B cell (primary cell): ENCODE measurements at regions not wholly inside any gene's neighbourhood (a gene's known extent, or its start where the extent isn't known, plus 50 kb on each side); places are given as distances from the start of the nearest gene placed in this dataset.

ENCODE experiments used
- ATAC-seq: fragments of 200-7000 bp; cut with Tn5 transposase; one replicate; pipeline ENCODE4 v1.10.0; 2021; ENCODE audit warnings: low read depth, mild to moderate bottlenecking, moderate number of reproducible peaks, moderate library complexity
- CTCF ChIA-PET: fragments of 350-600 bp; sonication (Branson Sonifier 250); formaldehyde crosslinking; loops from one replicate; lab custom pipeline; 2021; ENCODE audit warnings: antibody characterized with exemption, inconsistent platforms; lab: Charles Lee
- POLR2A ChIA-PET: fragments of 350-600 bp; sonication (Branson Sonifier 250); formaldehyde crosslinking; loops from one replicate; lab custom pipeline; 2021; ENCODE audit warnings: antibody characterized with exemption; lab: Charles Lee
- DNase-seq: peaks from one replicate; pipeline ENCODE4 v3.0.0; 2013
- H2AFZ ChIP-seq: 2 replicates; pipeline ENCODE4 v1.6.1; 2012; ENCODE audit warnings: mild to moderate bottlenecking, low read depth, low read length; ENCODE audit not compliant: insufficient read depth, poor library complexity, severe bottlenecking
- H3K27ac ChIP-seq, 2 donors: 1 replicate in 1 of 2; 2 replicates in 1 of 2; pipeline ENCODE4 v1.5.1; 2012 to 2013; ENCODE audit warnings: low read length in 2 of 2, mild to moderate bottlenecking in 2 of 2, moderate library complexity in 1 of 2
- H3K27me3 ChIP-seq, 4 experiments: fragments of 200-600 bp in 1 of 4; sonication (generic) in 1 of 4; replicated peaks in 1 of 4; 1 replicate in 2 of 4; 2 replicates in 2 of 4; pipeline versions ENCODE4 v1.6.1 to v1.7.0; 2013 to 2016; ENCODE audit warnings: low read length in 3 of 4, mild to moderate bottlenecking in 2 of 4, mixed read lengths in 1 of 4, moderate library complexity in 1 of 4; ENCODE audit not compliant: insufficient read depth in 4 of 4, control insufficient read depth in 3 of 4; ENCODE audit errors: control extremely low read depth in 1 of 4
- H3K36me3 ChIP-seq, 2 experiments: replicated peaks in 1 of 2; 1 replicate in 1 of 2; 2 replicates in 1 of 2; pipeline versions ENCODE4 v1.6.1 to v1.7.1; 2013; ENCODE audit warnings: low read length in 1 of 2; ENCODE audit not compliant: insufficient read depth in 2 of 2, control insufficient read depth in 1 of 2; ENCODE audit errors: control extremely low read depth in 1 of 2, extremely low read depth in 1 of 2
- H3K4me1 ChIP-seq, 2 donors: fragments of 200-600 bp in 1 of 2; sonication (generic) in 1 of 2; 1 replicate in 1 of 2; 2 replicates in 1 of 2; pipeline versions ENCODE4 v1.5.1 to v1.6.1; 2013 to 2017; ENCODE audit warnings: low read length in 2 of 2; ENCODE audit not compliant: control insufficient read depth in 2 of 2, insufficient read depth in 2 of 2
- H3K4me2 ChIP-seq: replicated peaks from 2 replicates; pipeline ENCODE3; 2012; ENCODE audit warnings: mild to moderate bottlenecking, low read depth, low read length; ENCODE audit not compliant: poor library complexity, severe bottlenecking
- H3K4me3 ChIP-seq, 5 experiments: fragments of 200-600 bp in 1 of 5; sonication (generic) in 1 of 5; 1 replicate in 3 of 5; 2 replicates in 2 of 5; pipeline versions ENCODE4 v1.5.1 to v1.7.0; 2011 to 2016; ENCODE audit warnings: low read length in 4 of 5, mild to moderate bottlenecking in 4 of 5, low read depth in 2 of 5, control low read depth in 1 of 5, moderate library complexity in 1 of 5; ENCODE audit not compliant: insufficient read depth in 1 of 5; ENCODE audit errors: control extremely low read depth in 1 of 5, extremely low read depth in 1 of 5
- H3K79me2 ChIP-seq: fragments of 200-600 bp; sonication (generic); one replicate; pipeline ENCODE4 v1.6.0; 2016; ENCODE audit warnings: low read length; ENCODE audit not compliant: control insufficient read depth, insufficient read depth
- H3K9ac ChIP-seq: fragments of 200-600 bp; sonication (generic); 2 replicates; pipeline ENCODE4 v1.6.1; 2017; ENCODE audit warnings: mild to moderate bottlenecking, low read length, moderate library complexity
- H3K9me3 ChIP-seq, 3 donors: one replicate each; pipeline versions ENCODE4 v1.6.1 to v1.7.1; 2013; ENCODE audit warnings: low read length in 2 of 3; ENCODE audit not compliant: control insufficient read depth in 2 of 3, insufficient read depth in 1 of 3; ENCODE audit errors: control extremely low read depth in 1 of 3
- H4K20me1 ChIP-seq: 2 replicates; pipeline ENCODE4 v1.6.0; 2012; ENCODE audit warnings: mild to moderate bottlenecking, low read length; ENCODE audit not compliant: insufficient read depth, control insufficient read depth, poor library complexity, severe bottlenecking
- H3K27ac Mint-ChIP-seq: one replicate; pipeline ENCODE4 v1.8.0; 2021; ENCODE audit warnings: mixed read lengths
- H3K27me3 Mint-ChIP-seq: one replicate; pipeline ENCODE4 v1.8.0; 2021; ENCODE audit warnings: mixed read lengths
- H3K4me1 Mint-ChIP-seq: one replicate; pipeline ENCODE4 v1.8.0; 2021; ENCODE audit warnings: mixed read lengths
- H3K4me3 Mint-ChIP-seq: one replicate; pipeline ENCODE4 v1.8.0; 2021; ENCODE audit warnings: mixed read lengths
- H3K9me3 Mint-ChIP-seq: one replicate; pipeline ENCODE4 v1.8.0; 2022; ENCODE audit warnings: mixed read lengths; ENCODE audit not compliant: insufficient read depth
- EZH2 ChIP-seq: IDR thresholded peaks from 2 replicates; pipeline ENCODE4 v1.6.1; 2012; ENCODE audit warnings: borderline replicate concordance, low read depth, mild to moderate bottlenecking, moderate library complexity, low read length; ENCODE audit not compliant: insufficient read depth, poor library complexity, severe bottlenecking
- WGBS: methylation state at CpG from one replicate; pipeline ENCODE4 v1.1.5; 2013; ENCODE audit warnings: missing lambda C conversion rate; ENCODE audit not compliant: insufficient coverage; 5-methylcytosine and 5-hydroxymethylcytosine counted together
- intact Hi-C: fragments of 100-400 bp; cut with micrococcal nuclease; formaldehyde crosslinking; loops from one replicate; pipeline ENCODE4 v1.10.0; 2022
- TF ChIP-seq, protein P1 (sequence below): fragments of 200-600 bp; IDR thresholded peaks from one replicate; pipeline ENCODE4 v1.8.0; 2022; ENCODE audit warnings: antibody characterized with exemption, mild to moderate bottlenecking

- Histone ChIP-seq H3K9ac (no peak overlapping the region), H3K27me3 (peaks cover 0 to 2% (median 0%) of the 10 kb centered on the region in 4 experiments), H3K36me3 (no peaks in the 10 kb centered on the region), H3K9me3 (no peaks in the 10 kb centered on the region), H3K4me1 (no peaks in the 10 kb centered on the region), H3K4me2 (no peak overlapping the region), H3K79me2 (no peaks in the 10 kb centered on the region), H2AFZ (no peak overlapping the region), H3K4me3 (no peak overlapping the region), H4K20me1 (no peaks in the 10 kb centered on the region), H3K27ac (no peak overlapping the region)
- no peak overlapping the region for H3K4me3 Mint-ChIP-seq
- CTCF ChIA-PET, result no interaction called here
- peaks cover 11% of the 10 kb centered on the region for H3K27me3 Mint-ChIP-seq
- no peaks in the 10 kb centered on the region for H3K4me1 Mint-ChIP-seq
- ATAC-seq (no peak), DNase-seq (no peak)
- 88% methylated on average over 3 of the region's 3 CpGs for WGBS
- intact Hi-C loops, result no loop called here
- no peaks in the 10 kb centered on the region for H3K9me3 Mint-ChIP-seq
- no peak overlapping the region for H3K27ac Mint-ChIP-seq
- POLR2A ChIA-PET, result no interaction called here
- TF ChIP-seq, protein P1, sequence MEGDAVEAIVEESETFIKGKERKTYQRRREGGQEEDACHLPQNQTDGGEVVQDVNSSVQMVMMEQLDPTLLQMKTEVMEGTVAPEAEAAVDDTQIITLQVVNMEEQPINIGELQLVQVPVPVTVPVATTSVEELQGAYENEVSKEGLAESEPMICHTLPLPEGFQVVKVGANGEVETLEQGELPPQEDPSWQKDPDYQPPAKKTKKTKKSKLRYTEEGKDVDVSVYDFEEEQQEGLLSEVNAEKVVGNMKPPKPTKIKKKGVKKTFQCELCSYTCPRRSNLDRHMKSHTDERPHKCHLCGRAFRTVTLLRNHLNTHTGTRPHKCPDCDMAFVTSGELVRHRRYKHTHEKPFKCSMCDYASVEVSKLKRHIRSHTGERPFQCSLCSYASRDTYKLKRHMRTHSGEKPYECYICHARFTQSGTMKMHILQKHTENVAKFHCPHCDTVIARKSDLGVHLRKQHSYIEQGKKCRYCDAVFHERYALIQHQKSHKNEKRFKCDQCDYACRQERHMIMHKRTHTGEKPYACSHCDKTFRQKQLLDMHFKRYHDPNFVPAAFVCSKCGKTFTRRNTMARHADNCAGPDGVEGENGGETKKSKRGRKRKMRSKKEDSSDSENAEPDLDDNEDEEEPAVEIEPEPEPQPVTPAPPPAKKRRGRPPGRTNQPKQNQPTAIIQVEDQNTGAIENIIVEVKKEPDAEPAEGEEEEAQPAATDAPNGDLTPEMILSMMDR, result no peak
- no peak for TF ChIP-seq EZH2
Measured at GRCh38 chr5:96228408-96228807, 204.6 kb downstream of the PCSK1 start.

DNA sequence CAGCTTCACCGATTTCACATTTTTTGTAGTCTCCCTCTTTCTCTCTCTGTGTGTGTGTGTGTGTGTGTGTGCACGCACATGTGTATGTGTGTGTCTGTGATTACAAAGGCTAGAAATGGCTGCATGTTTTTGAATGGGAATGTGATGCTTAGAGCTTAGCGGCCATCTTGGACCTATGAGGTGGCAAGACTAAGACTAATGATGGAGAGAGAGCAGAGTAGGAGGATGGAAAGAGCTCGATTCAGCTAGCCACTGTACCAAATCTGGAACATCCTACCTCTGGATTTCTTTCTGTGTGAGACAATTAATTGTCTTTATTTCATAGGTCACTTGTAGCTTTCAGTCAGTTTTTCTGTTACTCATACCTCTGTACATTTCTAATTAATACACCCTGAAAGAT is 205.1 kb downstream of the PCSK1 start:
- no peak overlapping the region for H3K27ac ChIP-seq
- Mint-ChIP-seq H3K27me3 (peaks cover 11% of the 10 kb centered on the region), H3K4me3 (no peak overlapping the region), H3K27ac (no peak overlapping the region), H3K9me3 (no peaks in the 10 kb centered on the region), H3K4me1 (no peaks in the 10 kb centered on the region)
- no peaks in the 10 kb centered on the region for H4K20me1 ChIP-seq
- no peak overlapping the region for H2AFZ ChIP-seq
- H3K4me1 ChIP-seq, result no peaks in the 10 kb centered on the region
- no peaks in the 10 kb centered on the region for H3K36me3 ChIP-seq
- no peak overlapping the region for H3K4me3 ChIP-seq
- no peak for ATAC-seq
- H3K9me3 ChIP-seq, result no peaks in the 10 kb centered on the region
- TF ChIP-seq, protein P1, result no peak
- no peak for TF ChIP-seq EZH2
- POLR2A ChIA-PET, result no interaction called here
- H3K79me2 ChIP-seq, result no peaks in the 10 kb centered on the region
- intact Hi-C loops, result no loop called here
- CTCF ChIA-PET, result no interaction called here
- no peak overlapping the region for H3K4me2 ChIP-seq
- DNase-seq, result no peak
- H3K9ac ChIP-seq, result no peak overlapping the region
- WGBS, result no CpG with 5 or more reads among the region's 4 CpGs
- peaks cover 0 to 2% (median 0%) of the 10 kb centered on the region in 4 experiments for H3K27me3 ChIP-seq
